CD8-positive, alpha-beta memory T cell (primary cell): ENCODE measurements at regions not wholly inside any gene's neighbourhood (a gene's known extent, or its start where the extent isn't known, plus 50 kb on each side); places are given as distances from the start of the nearest gene placed in this dataset.

Experiments
- CTCF ChIA-PET: fragments of 350-600 bp; sonication (Branson Sonifier 250); formaldehyde crosslinking; loops from one replicate; lab custom pipeline; 2021; ENCODE audit warnings: antibody characterized with exemption; lab: Charles Lee
- POLR2A ChIA-PET: fragments of 350-600 bp; sonication (Branson Sonifier 250); formaldehyde crosslinking; loops from one replicate; lab custom pipeline; 2021; ENCODE audit warnings: antibody characterized with exemption; lab: Charles Lee
- DNase-seq, 5 donors: peaks; one replicate each; pipeline versions ENCODE4 v3.0.0 to v3.0.0-alpha.2; 2020 to 2022; ENCODE audit warnings: mixed read lengths in 1 of 5
- H3K27ac ChIP-seq: one replicate; pipeline ENCODE4 v1.7.0; 2013; ENCODE audit warnings: low read depth, mild to moderate bottlenecking, low read length, moderate library complexity
- H3K27me3 ChIP-seq: 2 replicates; pipeline ENCODE4 v1.7.0; 2013; ENCODE audit warnings: low read length, mild to moderate bottlenecking; ENCODE audit not compliant: insufficient read depth, poor library complexity, severe bottlenecking
- H3K36me3 ChIP-seq: 2 replicates; pipeline ENCODE4 v1.7.0; 2013; ENCODE audit warnings: mild to moderate bottlenecking, low read length, moderate library complexity; ENCODE audit not compliant: insufficient read depth
- H3K4me1 ChIP-seq: 2 replicates; pipeline ENCODE4 v1.7.0; 2013; ENCODE audit warnings: mild to moderate bottlenecking, low read length, moderate library complexity; ENCODE audit not compliant: insufficient read depth
- H3K4me3 ChIP-seq: 2 replicates; pipeline ENCODE4 v1.7.0; 2013; ENCODE audit warnings: mild to moderate bottlenecking, low read length
- H3K9me3 ChIP-seq: 2 replicates; pipeline ENCODE4 v1.7.0; 2013; ENCODE audit warnings: mild to moderate bottlenecking, low read length
- H3K27ac Mint-ChIP-seq, 8 donors: one replicate each; pipeline ENCODE4 v1.8.0; 2020 to 2021; ENCODE audit warnings: mixed read lengths in 8 of 8, mild to moderate bottlenecking in 6 of 8, inconsistent platforms in 3 of 8, moderate library complexity in 3 of 8
- H3K27me3 Mint-ChIP-seq, 2 donors: one replicate each; pipeline ENCODE4 v1.8.0; 2020 to 2021; ENCODE audit warnings: mixed read lengths in 2 of 2, mild to moderate bottlenecking in 1 of 2, moderate library complexity in 1 of 2
- H3K36me3 Mint-ChIP-seq, 3 donors: one replicate each; pipeline ENCODE4 v1.8.0; 2020 to 2021; ENCODE audit warnings: mixed read lengths in 3 of 3, inconsistent platforms in 1 of 3, mild to moderate bottlenecking in 1 of 3
- H3K4me1 Mint-ChIP-seq, 3 donors: one replicate each; pipeline ENCODE4 v1.8.0; 2020 to 2021; ENCODE audit warnings: mixed read lengths in 3 of 3, inconsistent platforms in 1 of 3, mild to moderate bottlenecking in 1 of 3
- H3K4me3 Mint-ChIP-seq, 7 donors: one replicate each; pipeline ENCODE4 v1.8.0; 2020 to 2021; ENCODE audit warnings: mixed read lengths in 7 of 7, mild to moderate bottlenecking in 6 of 7, moderate library complexity in 4 of 7, inconsistent platforms in 2 of 7
- H3K9me3 Mint-ChIP-seq, 5 donors: one replicate each; pipeline ENCODE4 v1.8.0; 2020 to 2022; ENCODE audit warnings: mixed read lengths in 5 of 5, mild to moderate bottlenecking in 3 of 5, moderate library complexity in 2 of 5, inconsistent platforms in 1 of 5

DNA sequence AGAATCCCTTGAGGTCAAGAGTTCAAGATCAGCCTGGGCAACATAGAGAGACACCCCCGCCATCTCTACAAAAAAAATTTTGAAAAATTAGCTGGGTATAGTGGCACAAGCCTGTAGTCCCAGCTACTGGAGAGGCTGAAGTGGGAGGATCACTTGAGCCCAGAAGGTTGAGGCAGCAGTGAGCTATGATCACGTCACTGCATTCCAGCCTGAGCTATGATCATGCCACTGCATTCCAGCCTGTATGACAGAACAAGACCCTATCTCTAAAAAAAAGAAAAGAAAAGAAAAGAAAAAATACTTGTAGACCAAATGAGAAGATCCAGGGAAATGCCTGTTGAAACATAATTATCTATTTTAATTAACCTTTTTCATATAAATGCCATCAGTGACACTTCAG, 93.8 kb upstream of the MDM1 start:
- ChIA-PET CTCF (no interaction called here), POLR2A (no interaction called here)
- H3K27ac ChIP-seq: no peak overlapping the region
- no peaks in the 10 kb centered on the region for H3K9me3 Mint-ChIP-seq
- H3K4me3 Mint-ChIP-seq: no peak overlapping the region
- H3K27ac Mint-ChIP-seq: peak overlapping the region in 1 of 8 donors; percentile 5
- H3K27me3 ChIP-seq: no peaks in the 10 kb centered on the region
- H3K36me3 Mint-ChIP-seq: peaks cover 0 to 7% (median 7%) of the 10 kb centered on the region in 3 donors
- no peak overlapping the region for H3K4me3 ChIP-seq
- peaks cover 20 to 30% (median 23%) of the 10 kb centered on the region in 3 donors for H3K4me1 Mint-ChIP-seq
- no peaks in the 10 kb centered on the region for H3K27me3 Mint-ChIP-seq
- peaks cover 8% of the 10 kb centered on the region for H3K4me1 ChIP-seq
- no peak for DNase-seq
- H3K36me3 ChIP-seq: no peaks in the 10 kb centered on the region
- H3K9me3 ChIP-seq: no peaks in the 10 kb centered on the region

DNA sequence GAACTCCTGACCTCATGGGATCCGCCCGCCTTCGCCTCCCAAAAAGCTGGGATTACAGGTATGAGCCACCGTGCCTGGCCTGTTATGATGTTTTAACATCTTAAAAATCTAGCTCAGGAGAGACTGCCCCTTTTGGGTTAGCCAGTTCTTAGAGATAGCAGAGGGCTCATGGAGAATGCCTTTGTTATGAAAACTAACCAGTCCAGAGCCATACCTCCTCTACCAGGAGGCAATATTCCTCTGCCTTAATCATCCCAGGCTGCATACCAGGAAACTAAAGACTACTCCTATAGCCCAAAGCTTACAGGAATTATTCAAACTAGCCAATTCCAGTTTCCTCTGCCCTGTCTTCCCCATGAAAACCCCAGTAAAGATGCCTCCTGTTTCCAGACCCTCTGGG, 96.0 kb upstream of the MDM1 start:
- no peak overlapping the region for H3K4me3 ChIP-seq
- Mint-ChIP-seq H3K4me1 (peaks cover 5 to 13% (median 6%) of the 10 kb centered on the region in 3 donors), H3K27ac (peak overlapping the region in 1 of 8 donors; percentile 72), H3K4me3 (no peak overlapping the region), H3K9me3 (no peaks in the 10 kb centered on the region), H3K27me3 (no peaks in the 10 kb centered on the region), H3K36me3 (peaks cover 4 to 7% (median 5%) of the 10 kb centered on the region in 3 donors)
- CTCF ChIA-PET: interaction anchor here (1.4 kb wide), 1 partner anchor 9 kb away, joined by 3 read pairs; no protein-coding TSS in a partner anchor
- POLR2A ChIA-PET: no interaction called here
- no peaks in the 10 kb centered on the region for H3K9me3 ChIP-seq
- H3K27me3 ChIP-seq: no peaks in the 10 kb centered on the region
- H3K36me3 ChIP-seq: no peaks in the 10 kb centered on the region
- DNase-seq: no peak
- no peaks in the 10 kb centered on the region for H3K4me1 ChIP-seq
- no peak overlapping the region for H3K27ac ChIP-seq

GRCh38 chr12:68428724-68429501, 96.8 kb upstream of the MDM1 start:
- no peaks in the 10 kb centered on the region for H3K4me1 ChIP-seq
- no peak overlapping the region for H3K4me3 ChIP-seq
- Mint-ChIP-seq H3K27ac (peak overlapping the region in 1 of 8 donors; percentile 72), H3K36me3 (peaks cover 2 to 8% (median 8%) of the 10 kb centered on the region in 3 donors), H3K9me3 (no peaks in the 10 kb centered on the region), H3K27me3 (no peaks in the 10 kb centered on the region), H3K4me3 (no peak overlapping the region), H3K4me1 (peaks cover 3 to 8% (median 4%) of the 10 kb centered on the region in 3 donors)
- DNase-seq: no peak
- H3K36me3 ChIP-seq: no peaks in the 10 kb centered on the region
- H3K27ac ChIP-seq: no peak overlapping the region
- H3K27me3 ChIP-seq: no peaks in the 10 kb centered on the region
- ChIA-PET POLR2A (no interaction called here), CTCF (interaction anchor here (0.7 to 1.4 kb wide), 2 partner anchors 9 to 51 kb away, joined by 3 read pairs; no protein-coding TSS in a partner anchor)
- H3K9me3 ChIP-seq: no peaks in the 10 kb centered on the region

- no peaks in the 10 kb centered on the region for H3K27me3 ChIP-seq
- H3K9me3 Mint-ChIP-seq: no peaks in the 10 kb centered on the region
- H3K4me3 Mint-ChIP-seq: no peak overlapping the region
- no peaks in the 10 kb centered on the region for H3K4me1 ChIP-seq
- no peak for DNase-seq
- H3K27me3 Mint-ChIP-seq: no peaks in the 10 kb centered on the region
- H3K27ac ChIP-seq: no peak overlapping the region
- ChIA-PET CTCF (no interaction called here), POLR2A (no interaction called here)
- peaks cover 3 to 7% (median 4%) of the 10 kb centered on the region in 3 donors for H3K4me1 Mint-ChIP-seq
- H3K4me3 ChIP-seq: no peak overlapping the region
- H3K9me3 ChIP-seq: no peaks in the 10 kb centered on the region
- no peaks in the 10 kb centered on the region for H3K36me3 ChIP-seq
- H3K27ac Mint-ChIP-seq: no peak overlapping the region
- H3K36me3 Mint-ChIP-seq: peaks cover 2 to 14% (median 10%) of the 10 kb centered on the region in 3 donors
These were observed 97.5 kb upstream of the MDM1 start for GRCh38 chr12:68429696-68430095.

GRCh38 chr12:68431786-68432185, 99.6 kb upstream of the MDM1 start:
- ChIA-PET POLR2A (no interaction called here), CTCF (no interaction called here)
- Mint-ChIP-seq H3K27me3 (no peaks in the 10 kb centered on the region), H3K4me3 (no peak overlapping the region), H3K36me3 (peaks cover 2 to 17% (median 12%) of the 10 kb centered on the region in 3 donors), H3K9me3 (peaks cover 3 to 7% (median 3%) of the 10 kb centered on the region in 5 donors), H3K4me1 (peaks cover 0 to 1% (median 0%) of the 10 kb centered on the region in 3 donors), H3K27ac (peak overlapping the region in 1 of 8 donors; percentile 71)
- H3K27ac ChIP-seq: no peak overlapping the region
- H3K9me3 ChIP-seq: peaks cover 3% of the 10 kb centered on the region
- DNase-seq: no peak
- no peak overlapping the region for H3K4me3 ChIP-seq
- H3K27me3 ChIP-seq: no peaks in the 10 kb centered on the region
- no peaks in the 10 kb centered on the region for H3K36me3 ChIP-seq
- H3K4me1 ChIP-seq: no peaks in the 10 kb centered on the region

- no peak overlapping the region for H3K27ac ChIP-seq
- H3K4me3 ChIP-seq: no peak overlapping the region
- no peaks in the 10 kb centered on the region for H3K27me3 ChIP-seq
- Mint-ChIP-seq H3K27ac (peak overlapping the region in 1 of 8 donors; percentile 27), H3K27me3 (no peaks in the 10 kb centered on the region), H3K4me3 (no peak overlapping the region), H3K9me3 (peaks cover 3 to 7% (median 3%) of the 10 kb centered on the region in 5 donors), H3K36me3 (peaks cover 2 to 17% (median 12%) of the 10 kb centered on the region in 3 donors), H3K4me1 (peaks cover 0 to 1% (median 0%) of the 10 kb centered on the region in 3 donors)
- H3K36me3 ChIP-seq: no peaks in the 10 kb centered on the region
- H3K9me3 ChIP-seq: peaks cover 3% of the 10 kb centered on the region
- POLR2A ChIA-PET: no interaction called here
- DNase-seq: no peak
- CTCF ChIA-PET: no interaction called here
- H3K4me1 ChIP-seq: no peaks in the 10 kb centered on the region
These were observed 100.5 kb upstream of the MDM1 start for GRCh38 chr12:68432622-68433021.

- CTCF ChIA-PET: no interaction called here
- H3K4me1 Mint-ChIP-seq: peaks cover 7 to 9% (median 8%) of the 10 kb centered on the region in 3 donors
- no peaks in the 10 kb centered on the region for H3K4me1 ChIP-seq
- no peaks in the 10 kb centered on the region for H3K27me3 ChIP-seq
- H3K27ac Mint-ChIP-seq: no peak overlapping the region
- no peak overlapping the region for H3K4me3 Mint-ChIP-seq
- peaks cover 3 to 7% (median 3%) of the 10 kb centered on the region in 5 donors for H3K9me3 Mint-ChIP-seq
- no peaks in the 10 kb centered on the region for H3K36me3 ChIP-seq
- no peak for DNase-seq
- no peak overlapping the region for H3K4me3 ChIP-seq
- no peaks in the 10 kb centered on the region for H3K27me3 Mint-ChIP-seq
- H3K27ac ChIP-seq: no peak overlapping the region
- H3K36me3 Mint-ChIP-seq: peaks cover 2 to 23% (median 12%) of the 10 kb centered on the region in 3 donors
- H3K9me3 ChIP-seq: peaks cover 3% of the 10 kb centered on the region
- POLR2A ChIA-PET: interaction anchor here (0.6 to 0.7 kb wide), 2 partner anchors 69 to 145 kb away, joined by 3 to 4 read pairs; no protein-coding TSS in a partner anchor
These were observed 102.5 kb upstream of the MDM1 start for GRCh38 chr12:68434391-68435298.
